Natural killer cell treated with Interleukin-12 subunit alpha and Interleukin-12 subunit beta and Interleukin-15 and Interleukin-18, amount 100 ng/mL, for 72 hours (primary cell): ENCODE measurements at regions not wholly inside any gene's neighbourhood (a gene's known extent, or its start where the extent isn't known, plus 50 kb on each side); places are given as distances from the start of the nearest gene placed in this dataset.
"Not testable (repeated sequence)": the region's sequence is repeated elsewhere in the genome, so short reads cannot be mapped to it uniquely, and the experiment has no call there.

Experiments used
- ATAC-seq, 2 donors: fragments of 150-1000 bp; cut with Tn5 transposase in 1 of 2; sonication (Bioruptor Pico), chemical (Tn5 transposase) in 1 of 2; 2 replicates each; pipeline ENCODE4 v1.10.0; 2021
- DNase-seq: peaks from one replicate; pipeline ENCODE4 v3.0.0; 2022; ENCODE audit warnings: low spot score
- H3K27ac Mint-ChIP-seq, 2 donors: 1 replicate in 1 of 2; 2 replicates in 1 of 2; pipeline ENCODE4 v1.8.0; 2022; ENCODE audit warnings: mixed read lengths in 2 of 2, mild to moderate bottlenecking in 1 of 2, moderate library complexity in 1 of 2
- H3K27me3 Mint-ChIP-seq, 2 donors: 1 replicate in 1 of 2; 2 replicates in 1 of 2; pipeline ENCODE4 v1.8.0; 2022; ENCODE audit warnings: mixed read lengths in 2 of 2
- H3K36me3 Mint-ChIP-seq: one replicate; pipeline ENCODE4 v1.8.0; 2022; ENCODE audit warnings: mixed read lengths
- H3K4me1 Mint-ChIP-seq, 2 donors: 1 replicate in 1 of 2; 2 replicates in 1 of 2; pipeline ENCODE4 v1.8.0; 2022; ENCODE audit warnings: low read depth in 2 of 2, mixed read lengths in 2 of 2, mild to moderate bottlenecking in 1 of 2
- H3K4me3 Mint-ChIP-seq: one replicate; pipeline ENCODE4 v1.8.0; 2022; ENCODE audit warnings: mixed read lengths
- H3K9me3 Mint-ChIP-seq: 2 replicates; pipeline ENCODE4 v1.8.0; 2022; ENCODE audit warnings: mixed read lengths

DNA sequence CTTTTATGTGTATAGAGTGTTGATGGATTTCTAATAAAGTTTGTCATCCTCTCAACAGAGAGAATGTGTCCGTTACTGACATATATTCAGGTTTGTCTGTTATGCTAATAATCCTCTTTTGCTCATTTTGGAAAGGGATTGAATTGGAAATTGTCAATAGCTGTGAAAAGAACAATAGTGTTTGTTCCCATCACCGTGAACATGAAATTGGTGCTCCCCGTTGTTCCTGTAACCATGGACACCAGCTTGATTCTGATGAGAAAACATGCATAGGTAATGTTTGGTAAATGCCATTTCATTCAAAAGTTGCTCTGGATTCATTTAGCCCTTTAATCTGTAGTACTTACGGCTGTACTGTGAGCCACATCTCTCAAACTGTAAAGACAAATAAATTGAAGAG is 707.0 kb upstream of the GOLIM4 start:
- Mint-ChIP-seq H3K36me3 (no peaks in the 10 kb centered on the region), H3K4me1 (no peaks in the 10 kb centered on the region), H3K4me3 (no peak overlapping the region), H3K27me3 (no peaks in the 10 kb centered on the region), H3K27ac (no peak overlapping the region), H3K9me3 (peaks cover 5% of the 10 kb centered on the region)
- DNase-seq (no peak), ATAC-seq (no peak)

DNA sequence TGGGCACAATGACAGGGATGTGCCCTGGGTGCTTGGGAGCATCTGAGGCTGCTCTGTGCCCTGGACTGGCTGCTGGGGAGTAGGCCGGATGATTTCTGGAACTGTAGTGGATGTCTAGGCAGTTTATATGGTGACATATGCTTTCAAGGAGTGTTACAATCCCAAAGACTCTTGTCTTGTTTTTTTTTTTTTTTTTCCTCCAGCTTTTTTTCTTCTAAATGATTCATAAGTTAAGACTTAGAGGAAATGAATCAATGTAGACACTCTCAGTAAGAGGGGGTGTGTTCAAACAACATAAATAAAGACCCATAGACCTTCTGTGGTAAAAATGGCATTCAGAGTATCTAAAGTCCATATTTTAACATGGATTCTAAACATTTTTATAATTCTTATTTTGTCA is 706.1 kb upstream of the GOLIM4 start:
- Mint-ChIP-seq H3K36me3 (no peaks in the 10 kb centered on the region), H3K4me1 (no peaks in the 10 kb centered on the region), H3K9me3 (peaks cover 5% of the 10 kb centered on the region), H3K27me3 (no peaks in the 10 kb centered on the region), H3K27ac (no peak overlapping the region), H3K4me3 (no peak overlapping the region)
- DNase-seq (no peak), ATAC-seq (no peak)

DNA sequence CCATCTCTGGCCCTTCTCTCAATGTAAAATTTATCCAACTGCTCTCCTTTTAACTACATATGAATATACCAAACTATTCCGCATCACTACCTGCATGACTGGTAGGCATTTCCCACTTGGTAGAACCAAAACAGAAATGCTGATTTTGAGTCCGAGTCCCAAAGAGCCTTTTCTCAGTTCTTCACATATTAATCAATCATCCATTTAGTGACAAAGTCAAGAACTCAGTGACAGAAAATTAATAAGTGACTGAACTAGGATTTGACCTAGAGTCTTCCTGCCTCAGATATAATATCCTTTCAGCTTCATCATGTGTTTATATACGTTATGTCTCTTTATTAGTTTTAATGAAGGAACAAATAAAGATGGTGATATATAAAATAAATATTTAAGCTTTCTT is 700.6 kb upstream of the GOLIM4 start:
- no peak overlapping the region for H3K4me3 Mint-ChIP-seq
- no peak for ATAC-seq
- no peaks in the 10 kb centered on the region for H3K36me3 Mint-ChIP-seq
- no peaks in the 10 kb centered on the region for H3K4me1 Mint-ChIP-seq
- no peak for DNase-seq
- no peaks in the 10 kb centered on the region for H3K27me3 Mint-ChIP-seq
- H3K9me3 Mint-ChIP-seq = peaks cover 5% of the 10 kb centered on the region
- H3K27ac Mint-ChIP-seq = no peak overlapping the region

DNA sequence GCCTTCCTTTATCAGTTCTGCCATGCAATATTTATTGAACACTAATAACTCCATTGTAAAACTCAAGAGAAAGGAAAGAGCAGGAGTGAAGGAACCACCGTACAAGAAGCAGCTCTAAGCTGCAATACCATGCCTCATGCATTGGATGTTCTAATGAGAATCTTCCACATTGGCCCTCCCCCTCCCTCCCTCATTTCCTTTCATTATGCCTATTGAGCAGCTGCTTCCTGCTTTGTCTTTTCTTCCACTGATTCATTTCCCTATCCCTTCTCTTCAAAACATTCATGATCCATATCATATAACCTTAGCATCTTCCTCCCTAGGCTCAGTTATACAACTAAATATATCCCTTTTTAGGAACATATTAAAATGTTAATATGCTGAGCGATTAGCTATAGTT is 698.7 kb upstream of the GOLIM4 start:
- Mint-ChIP-seq H3K4me3 (no peak overlapping the region), H3K9me3 (peaks cover 5% of the 10 kb centered on the region), H3K27ac (no peak overlapping the region), H3K4me1 (no peaks in the 10 kb centered on the region), H3K27me3 (no peaks in the 10 kb centered on the region), H3K36me3 (no peaks in the 10 kb centered on the region)
- no peak for ATAC-seq
- no peak for DNase-seq

DNA sequence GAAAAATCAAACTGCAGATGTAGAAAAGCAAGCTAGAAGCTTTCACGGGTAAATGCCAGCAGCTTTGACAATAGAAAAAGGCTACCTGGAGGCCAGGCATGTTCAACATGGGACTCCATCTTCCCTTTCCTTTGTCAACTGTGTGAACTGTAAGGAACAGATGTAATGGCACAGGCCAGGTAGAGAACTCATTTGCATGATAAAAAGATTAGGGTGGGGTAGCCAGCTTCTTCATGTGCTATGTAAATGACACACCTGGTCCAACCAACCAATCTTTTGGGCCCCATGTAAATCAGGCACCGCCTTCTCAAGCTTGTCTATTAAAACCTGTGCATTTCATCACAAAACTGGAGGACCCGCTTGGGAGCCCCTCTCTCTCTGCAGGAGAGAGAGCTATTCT is 686.5 kb upstream of the GOLIM4 start:
- Mint-ChIP-seq H3K9me3 (peaks cover 10% of the 10 kb centered on the region), H3K27ac (no peak overlapping the region), H3K4me1 (no peaks in the 10 kb centered on the region), H3K4me3 (no peak overlapping the region), H3K36me3 (no peaks in the 10 kb centered on the region), H3K27me3 (no peaks in the 10 kb centered on the region)
- ATAC-seq (no peak), DNase-seq (no peak)

DNA sequence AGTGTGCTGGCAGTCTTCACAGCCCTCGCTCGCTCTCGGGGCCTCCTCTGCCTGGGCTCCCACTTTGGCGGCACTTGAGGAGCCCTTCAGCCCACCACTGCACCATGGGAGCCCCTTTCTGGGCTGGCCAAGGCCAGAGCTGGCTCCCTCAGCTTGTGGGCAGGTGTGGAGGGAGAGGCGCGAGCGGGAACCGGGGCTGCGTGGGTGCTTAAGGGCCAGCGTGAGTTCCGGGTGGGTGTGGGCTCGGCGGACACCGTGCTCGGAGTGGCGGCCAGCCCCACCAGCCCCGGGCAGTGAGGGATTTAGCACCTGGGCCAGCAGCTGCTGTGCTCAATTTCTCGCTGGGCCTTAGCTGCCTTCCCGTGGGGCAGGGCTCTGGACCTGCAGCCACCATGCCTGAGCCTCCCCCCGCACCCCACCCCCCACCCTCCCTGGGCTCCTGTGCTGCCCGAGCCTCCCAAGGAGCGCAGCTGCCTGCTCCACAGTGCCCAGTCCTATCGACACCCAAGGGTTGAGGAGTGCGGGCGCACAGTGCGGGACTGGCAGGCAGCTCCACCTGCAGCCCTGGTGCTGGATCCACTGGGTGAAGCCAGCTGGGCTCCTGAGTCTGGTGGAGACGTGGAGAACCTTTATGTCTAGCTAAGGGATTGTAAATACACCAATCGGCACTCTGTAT is 684.4 kb upstream of the GOLIM4 start:
- DNase-seq, H3K4me1 Mint-ChIP-seq, H3K27ac Mint-ChIP-seq, H3K27me3 Mint-ChIP-seq, ATAC-seq, H3K4me3 Mint-ChIP-seq, H3K36me3 Mint-ChIP-seq: not testable (repeated sequence)
- H3K9me3 Mint-ChIP-seq = peaks cover 18% of the 10 kb centered on the region

DNA sequence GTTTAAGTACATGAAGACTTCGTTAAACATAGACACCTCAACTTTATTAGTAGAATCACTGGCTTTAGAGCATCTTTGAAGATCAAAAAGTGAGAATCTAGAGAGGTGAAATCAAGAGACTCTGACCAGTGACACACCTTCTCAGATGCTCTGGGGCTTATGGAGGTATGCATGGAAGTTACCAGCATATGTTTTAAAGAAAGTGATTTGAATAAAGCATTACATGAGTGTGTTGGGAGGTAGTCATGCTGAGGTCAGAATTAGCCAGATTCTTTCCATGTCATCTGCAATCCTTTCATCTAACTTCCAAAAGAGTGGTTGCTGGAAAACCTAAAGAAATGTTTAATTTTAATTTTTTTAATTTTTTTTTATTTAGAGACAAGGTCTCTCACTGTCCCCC is 658.0 kb upstream of the GOLIM4 start:
- Mint-ChIP-seq H3K4me1 (no peaks in the 10 kb centered on the region), H3K27ac (no peak overlapping the region), H3K4me3 (no peak overlapping the region), H3K27me3 (no peaks in the 10 kb centered on the region), H3K9me3 (peaks cover 5% of the 10 kb centered on the region), H3K36me3 (peaks cover 6% of the 10 kb centered on the region)
- DNase-seq = no peak
- no peak for ATAC-seq

DNA sequence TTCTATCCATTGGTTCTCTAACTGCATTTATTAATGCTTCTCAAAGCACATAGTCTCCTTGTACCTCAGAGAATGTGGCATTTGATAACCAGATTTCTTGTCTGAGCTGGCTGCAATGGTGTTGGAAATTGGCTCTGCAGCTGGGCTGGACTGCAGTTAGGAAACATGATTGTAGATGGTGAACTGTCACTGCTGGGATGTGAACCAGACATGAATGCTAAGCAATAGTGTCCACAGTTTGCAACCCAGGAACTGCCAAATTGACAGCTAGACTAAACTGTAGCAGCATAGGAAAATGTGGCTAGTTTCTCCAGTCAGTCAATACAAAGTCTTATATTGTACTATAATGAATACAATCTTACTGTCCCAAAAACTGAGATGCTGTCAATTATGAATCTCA is 656.6 kb upstream of the GOLIM4 start:
- Mint-ChIP-seq H3K9me3 (no peaks in the 10 kb centered on the region), H3K27me3 (no peaks in the 10 kb centered on the region), H3K36me3 (no peaks in the 10 kb centered on the region), H3K4me1 (no peaks in the 10 kb centered on the region), H3K27ac (no peak overlapping the region), H3K4me3 (no peak overlapping the region)
- no peak for ATAC-seq
- no peak for DNase-seq

DNA sequence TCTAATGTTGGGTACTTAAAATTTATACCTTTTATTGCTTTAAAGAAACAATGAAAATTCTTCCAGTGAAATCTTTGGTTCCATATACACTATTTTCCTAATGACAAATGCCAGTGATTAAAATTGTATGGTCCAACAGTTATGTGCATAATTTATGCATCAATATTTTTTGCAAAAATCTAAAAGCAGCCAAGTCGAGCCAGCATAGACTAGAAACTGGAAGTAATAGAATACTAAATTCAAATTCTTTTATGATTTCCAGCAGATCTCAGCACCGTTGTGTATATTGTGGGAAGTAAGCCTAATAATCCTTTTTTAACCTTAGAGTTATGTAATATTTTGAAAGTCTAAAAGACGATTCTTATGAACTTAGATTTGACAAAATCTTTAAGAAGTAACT is 652.0 kb upstream of the GOLIM4 start:
- no peaks in the 10 kb centered on the region for H3K4me1 Mint-ChIP-seq
- DNase-seq = no peak
- H3K27me3 Mint-ChIP-seq = no peaks in the 10 kb centered on the region
- no peak for ATAC-seq
- H3K27ac Mint-ChIP-seq = no peak overlapping the region
- H3K9me3 Mint-ChIP-seq = peaks cover 12% of the 10 kb centered on the region
- no peak overlapping the region for H3K4me3 Mint-ChIP-seq
- peaks cover 6% of the 10 kb centered on the region for H3K36me3 Mint-ChIP-seq

DNA sequence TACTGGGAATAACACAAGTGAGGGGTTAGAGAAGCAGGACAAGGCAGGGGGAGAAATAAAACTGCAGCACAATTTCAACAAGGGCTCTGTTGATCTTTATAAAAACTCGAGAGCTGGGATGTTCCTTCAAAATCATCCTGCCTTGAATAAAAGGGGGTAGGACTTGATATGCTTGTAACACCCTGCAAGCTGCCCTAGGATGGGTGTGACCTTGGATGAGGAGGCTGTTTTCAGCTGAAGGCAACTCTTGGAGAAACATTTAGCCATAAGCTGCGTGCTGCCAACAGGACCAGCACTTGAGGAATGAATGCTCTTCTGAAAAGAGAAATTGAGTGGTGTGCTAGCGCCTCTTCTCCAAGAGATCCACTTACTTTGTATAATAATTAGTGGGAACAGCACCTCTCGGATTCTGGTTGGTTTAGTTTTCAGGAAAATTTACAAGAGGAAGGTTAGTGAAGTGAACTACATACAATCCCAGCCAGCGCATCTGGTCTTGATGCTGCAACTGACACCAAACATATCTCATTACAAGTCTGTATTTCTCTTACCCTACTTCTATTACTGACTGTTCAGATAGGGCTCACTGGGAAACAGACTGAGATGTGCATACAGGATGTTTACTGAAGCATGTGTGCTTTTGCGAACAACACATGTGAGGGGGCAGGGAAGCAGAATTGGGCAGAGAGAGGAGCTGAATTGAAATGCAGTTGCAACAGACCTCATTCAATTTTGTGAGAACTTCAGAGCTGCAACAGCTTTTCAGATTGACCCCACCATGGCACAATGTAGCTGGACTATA is 643.0 kb upstream of the GOLIM4 start:
- ATAC-seq (no peak), DNase-seq (no peak)
- Mint-ChIP-seq H3K27ac (no peak overlapping the region), H3K36me3 (peaks cover 4% of the 10 kb centered on the region), H3K4me1 (no peaks in the 10 kb centered on the region), H3K9me3 (peaks cover 14% of the 10 kb centered on the region), H3K4me3 (no peak overlapping the region), H3K27me3 (no peaks in the 10 kb centered on the region)

DNA sequence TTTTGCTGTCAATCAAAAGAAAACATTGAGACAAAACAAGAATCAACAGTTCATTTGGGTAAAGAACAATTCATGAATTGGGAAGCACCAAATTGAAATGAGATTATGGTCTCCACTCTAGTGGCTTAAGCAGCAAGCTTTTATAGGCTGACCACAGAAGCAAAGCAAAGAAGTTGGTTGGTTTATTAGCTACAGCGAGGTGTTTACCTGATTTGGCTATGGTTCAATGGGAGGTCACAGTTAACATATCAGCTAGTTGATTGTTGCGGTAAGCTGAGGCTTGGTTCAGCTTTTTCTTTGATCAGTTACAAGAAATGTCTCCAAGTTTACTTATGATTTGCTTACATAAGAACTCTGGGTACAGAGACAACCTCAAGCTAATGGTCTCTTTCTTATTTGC is 640.5 kb upstream of the GOLIM4 start:
- ATAC-seq (no peak), DNase-seq (no peak)
- Mint-ChIP-seq H3K27ac (no peak overlapping the region), H3K36me3 (peaks cover 4% of the 10 kb centered on the region), H3K4me1 (no peaks in the 10 kb centered on the region), H3K9me3 (peaks cover 17% of the 10 kb centered on the region), H3K4me3 (no peak overlapping the region), H3K27me3 (no peaks in the 10 kb centered on the region)

DNA sequence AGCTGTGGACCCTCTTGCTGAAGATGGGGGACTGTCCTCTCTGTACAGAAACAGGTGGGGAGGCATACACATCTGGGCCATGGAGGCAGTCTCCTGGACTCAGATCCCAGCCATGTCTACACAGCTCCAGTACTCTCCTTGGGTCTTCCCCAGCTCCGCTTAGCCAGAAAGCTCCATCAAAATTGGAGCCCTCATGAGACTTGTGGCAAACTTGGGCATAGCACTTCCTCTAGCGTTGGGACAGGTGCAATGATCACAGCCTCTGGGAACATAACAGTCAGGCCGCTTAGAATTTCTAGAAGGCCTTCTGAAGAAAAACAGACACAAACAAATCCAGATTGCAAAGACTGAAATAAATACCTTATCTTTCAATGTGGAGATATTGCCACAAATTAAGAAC is 634.3 kb upstream of the GOLIM4 start:
- ATAC-seq (no peak), DNase-seq (no peak)
- Mint-ChIP-seq H3K4me3 (no peak overlapping the region), H3K27me3 (no peaks in the 10 kb centered on the region), H3K9me3 (peaks cover 20% of the 10 kb centered on the region), H3K27ac (no peak overlapping the region), H3K36me3 (peaks cover 4% of the 10 kb centered on the region), H3K4me1 (no peaks in the 10 kb centered on the region)

DNA sequence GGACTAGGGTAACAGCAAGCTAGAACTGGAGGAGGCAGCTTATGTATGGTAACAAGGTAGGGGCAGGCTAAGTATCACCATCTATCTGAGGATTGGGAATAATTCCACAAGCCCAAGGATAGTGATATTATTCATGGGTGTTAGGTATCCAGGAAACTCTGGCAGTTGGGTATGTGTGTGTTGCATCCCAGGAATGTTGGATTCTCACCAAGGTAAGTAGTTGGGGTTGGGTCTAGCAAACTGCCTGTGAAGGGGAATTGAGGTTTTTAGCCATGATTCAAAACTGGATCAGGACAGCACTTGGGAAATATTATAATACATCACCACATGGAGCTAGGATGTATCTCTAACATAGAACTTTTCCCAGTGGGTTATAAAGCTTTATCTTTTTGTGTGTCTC is 626.4 kb upstream of the GOLIM4 start:
- peaks cover 12% of the 10 kb centered on the region for H3K9me3 Mint-ChIP-seq
- H3K4me3 Mint-ChIP-seq = no peak overlapping the region
- no peak for DNase-seq
- H3K4me1 Mint-ChIP-seq = no peaks in the 10 kb centered on the region
- ATAC-seq = no peak
- H3K27me3 Mint-ChIP-seq = no peaks in the 10 kb centered on the region
- no peaks in the 10 kb centered on the region for H3K36me3 Mint-ChIP-seq
- no peak overlapping the region for H3K27ac Mint-ChIP-seq

DNA sequence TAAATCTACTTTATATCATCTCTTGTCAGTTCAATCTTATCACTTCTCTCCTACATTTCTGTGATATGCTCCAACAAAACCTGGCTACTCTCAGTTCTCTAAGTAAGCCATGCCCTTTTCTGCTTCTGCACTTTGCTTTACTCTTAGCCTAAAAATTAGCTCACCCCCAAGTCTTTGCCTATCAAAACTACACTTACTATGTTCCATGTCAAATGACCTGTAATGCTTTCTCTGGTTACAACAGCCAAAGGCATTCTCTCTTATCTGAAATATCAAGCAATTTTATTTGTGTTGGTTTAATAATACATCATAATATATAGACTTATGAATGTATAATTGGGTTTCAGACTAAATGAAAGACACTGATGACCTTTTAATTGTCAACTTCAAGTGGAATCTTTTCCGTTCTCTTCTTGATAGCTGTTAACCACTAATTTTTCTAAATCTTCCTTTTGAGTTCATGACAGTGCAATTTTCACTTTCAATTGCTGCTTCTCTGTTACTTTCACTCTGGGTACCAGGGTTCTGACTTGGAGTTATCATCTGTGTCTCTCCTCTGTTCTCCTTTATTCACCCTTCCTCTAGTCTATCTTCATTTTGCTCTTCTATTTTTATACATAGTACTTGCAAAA is 619.0 kb upstream of the GOLIM4 start:
- no peak overlapping the region for H3K4me3 Mint-ChIP-seq
- peaks cover 5 to 8% of the 10 kb centered on the region in 2 donors for H3K4me1 Mint-ChIP-seq
- no peak overlapping the region for H3K27ac Mint-ChIP-seq
- no peaks in the 10 kb centered on the region for H3K27me3 Mint-ChIP-seq
- ATAC-seq = peak in 1 of 2 donors; percentile 62
- DNase-seq = no peak
- peaks cover 3% of the 10 kb centered on the region for H3K9me3 Mint-ChIP-seq
- H3K36me3 Mint-ChIP-seq = no peaks in the 10 kb centered on the region
